Fibroblast of the conjunctiva (primary cell): ENCODE measurements at regions not wholly inside any gene's neighbourhood (a gene's known extent, or its start where the extent isn't known, plus 50 kb on each side); places are given as distances from the start of the nearest gene placed in this dataset.
"Not testable (repeated sequence)": the region's sequence is repeated elsewhere in the genome, so short reads cannot be mapped to it uniquely, and the experiment has no call there.

Source experiments
- DNase-seq: peaks from one replicate; pipeline ENCODE4 v3.0.0-alpha.2; 2010; ENCODE audit warnings: low read depth

- DNase-seq: no peak
These were observed 284.5 kb downstream of the HTR1B start for GRCh38 chr6:77178821-77179220.

GRCh38 chr6:77177470-77177869, 285.8 kb downstream of the HTR1B start:
- DNase-seq: no peak

DNA sequence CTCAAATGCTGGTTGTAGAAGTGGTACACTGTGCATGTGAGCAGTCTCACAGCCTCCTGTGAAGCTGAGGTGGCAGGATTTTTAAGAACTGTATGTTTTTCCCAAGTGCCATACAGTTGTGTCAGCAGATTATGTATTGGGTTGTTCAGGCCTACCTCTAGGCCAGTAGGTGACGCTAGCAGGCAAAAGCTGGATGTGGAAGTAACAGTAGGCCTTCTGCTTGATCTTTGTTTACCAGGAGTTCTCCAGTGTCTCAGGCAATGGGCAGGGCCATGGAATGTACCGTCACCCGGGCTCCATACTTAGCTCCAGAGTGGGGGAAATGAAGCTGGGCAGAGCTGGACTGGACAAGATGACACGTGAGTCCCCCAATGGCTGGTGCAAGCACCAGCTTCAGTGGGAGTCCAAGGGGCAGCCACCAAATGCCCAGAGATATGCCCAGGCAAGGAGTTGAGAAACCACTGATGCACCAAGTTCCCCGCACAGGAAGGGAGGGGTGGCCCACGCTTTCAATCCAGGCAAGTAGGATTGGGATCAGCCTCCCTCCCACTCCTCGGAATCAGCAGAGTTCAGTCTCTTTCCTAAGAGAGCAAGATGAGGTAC, 289.7 kb downstream of the HTR1B start:
- DNase-seq: no peak

DNA sequence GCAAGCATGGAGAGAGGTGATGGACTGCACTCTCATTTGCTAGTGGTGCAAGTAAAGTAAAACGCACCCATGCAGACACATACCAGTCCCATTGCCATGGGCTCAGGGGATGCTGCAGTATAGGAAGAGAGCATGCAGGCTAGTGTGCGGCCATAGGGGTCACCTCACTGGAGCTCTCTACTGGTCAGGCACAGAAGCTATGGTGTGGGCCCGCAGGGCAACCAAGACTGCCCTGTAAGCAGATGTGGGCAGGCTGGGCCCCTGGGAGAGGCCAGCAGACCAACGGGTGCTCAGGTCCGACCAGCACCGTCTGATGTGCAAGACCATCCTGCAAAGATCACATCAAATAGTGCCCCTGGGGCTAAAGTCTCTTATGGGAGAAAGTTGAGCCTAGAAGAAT, 290.7 kb downstream of the HTR1B start:
- no peak for DNase-seq

DNA sequence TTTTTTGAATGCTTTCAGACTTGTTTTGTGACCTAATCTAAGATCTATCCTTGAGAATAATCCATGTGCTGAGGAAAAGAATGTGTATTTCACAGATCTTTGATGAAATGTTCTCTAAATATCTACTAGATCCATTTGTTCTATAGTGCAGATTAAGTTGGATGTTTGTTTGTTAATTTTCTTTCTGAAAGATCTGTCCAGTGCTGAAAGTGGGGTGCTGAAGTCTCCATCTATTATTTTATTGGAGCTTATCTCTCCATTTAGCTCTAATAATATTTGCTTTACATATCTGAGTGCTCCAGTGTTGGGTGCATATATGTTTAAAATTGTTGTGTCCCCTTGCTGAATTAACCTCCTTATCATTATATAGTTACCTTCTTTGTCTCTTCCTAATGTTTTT, 303.6 kb downstream of the HTR1B start:
- no peak for DNase-seq

- no peak for DNase-seq
These were observed 312.1 kb downstream of the HTR1B start for GRCh38 chr6:77151241-77151640.

DNA sequence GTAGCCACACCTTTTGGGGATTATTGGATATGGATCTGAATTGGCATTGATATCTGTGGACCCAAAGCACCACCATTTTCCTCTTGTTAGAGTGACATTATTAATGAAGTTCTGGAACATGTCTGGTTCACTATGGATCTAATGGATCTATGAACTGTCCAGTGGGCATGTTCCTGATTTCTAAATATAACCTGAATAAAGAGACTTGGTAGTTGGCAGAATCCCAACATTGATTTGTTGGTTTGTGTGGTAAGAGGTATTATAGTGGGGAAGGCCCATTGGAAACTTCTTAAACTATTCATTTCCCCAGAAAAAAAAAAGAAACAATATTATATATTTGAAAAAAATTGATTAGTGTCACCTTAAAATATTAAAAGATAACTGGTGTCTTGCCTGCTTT, 312.6 kb downstream of the HTR1B start:
- no peak for DNase-seq

DNA sequence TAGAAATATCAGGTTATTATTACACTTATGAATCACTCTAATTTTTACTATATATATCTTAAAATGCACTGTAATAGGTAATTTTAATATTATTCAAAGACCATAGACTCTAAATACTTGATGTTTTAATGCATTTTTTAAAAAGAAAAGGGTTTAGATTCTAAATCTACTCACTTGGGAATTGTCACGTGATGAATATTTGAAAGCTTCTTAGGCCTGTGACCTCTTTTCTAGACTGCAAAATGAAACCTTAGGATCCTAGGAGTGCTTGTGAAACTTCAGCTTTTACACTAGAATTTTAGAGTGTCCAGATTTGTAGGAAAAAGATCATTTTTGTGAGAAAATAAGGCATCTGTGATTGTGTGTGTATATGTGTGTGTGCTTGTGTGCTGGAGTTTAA, 318.0 kb downstream of the HTR1B start:
- no peak for DNase-seq

- DNase-seq: no peak
These were observed 319.4 kb downstream of the HTR1B start for GRCh38 chr6:77143659-77144447.

DNA sequence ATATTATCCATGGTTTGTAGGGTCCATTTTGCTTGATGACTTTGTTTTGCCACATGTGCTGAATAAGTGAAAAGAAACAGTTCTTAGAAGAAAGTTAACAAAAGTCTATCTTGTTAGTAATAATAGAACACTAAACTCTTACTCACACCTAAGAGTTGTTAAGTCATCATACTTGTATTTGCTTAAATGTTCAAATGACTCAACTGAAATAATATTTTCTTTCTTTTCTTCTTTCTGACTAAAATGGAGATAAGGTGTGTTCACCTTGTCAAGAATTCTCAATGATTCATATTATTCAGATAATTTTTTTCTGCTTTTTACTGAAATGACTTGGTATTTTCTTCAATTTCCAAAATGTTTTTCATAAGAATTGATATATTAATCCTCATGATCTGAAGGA, 327.2 kb downstream of the HTR1B start:
- DNase-seq: no peak

DNA sequence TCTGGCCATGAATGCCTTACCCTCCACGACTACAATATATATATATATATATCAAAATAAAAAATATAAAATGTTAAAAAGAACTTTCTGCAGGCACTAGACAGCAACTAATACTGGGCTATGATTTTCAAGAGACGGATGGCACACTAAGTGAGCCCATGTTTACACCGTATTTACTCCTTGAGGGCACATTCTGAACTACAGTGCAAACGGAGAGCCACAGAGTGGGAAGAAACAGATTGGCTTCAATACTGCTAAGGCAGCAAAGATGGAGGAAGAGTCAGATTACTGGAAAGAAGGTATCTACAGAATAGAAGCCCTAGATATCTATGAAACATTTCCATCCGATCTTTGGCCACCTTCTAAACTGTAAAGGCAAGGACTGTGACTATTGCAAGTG, 330.3 kb downstream of the HTR1B start:
- no peak for DNase-seq

GRCh38 chr6:77131426-77131825, 331.9 kb downstream of the HTR1B start:
- DNase-seq: no peak

- no peak for DNase-seq
These were observed 338.7 kb downstream of the HTR1B start for GRCh38 chr6:77124604-77125003.

- no peak for DNase-seq
These were observed 339.8 kb downstream of the HTR1B start for GRCh38 chr6:77123527-77123926.

DNA sequence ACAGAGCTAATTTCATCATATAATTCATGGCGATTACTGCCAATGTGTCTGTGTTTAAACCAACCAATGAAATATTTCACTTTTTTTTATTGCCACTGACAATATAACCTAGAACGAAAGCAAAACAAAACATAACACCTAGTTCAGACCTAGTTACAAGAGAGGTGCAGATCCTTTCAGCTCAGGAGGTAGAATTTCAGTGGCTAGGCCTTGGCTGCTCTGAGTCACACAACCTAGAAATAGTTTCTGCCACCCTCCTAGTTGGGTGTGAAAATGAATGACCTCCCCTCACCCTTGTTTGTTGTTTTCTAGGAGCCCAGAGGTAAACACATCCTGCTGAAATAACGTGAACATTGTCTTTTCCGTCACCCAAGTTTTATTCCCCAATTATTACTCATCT, 356.3 kb downstream of the HTR1B start:
- DNase-seq: no peak

GRCh38 chr6:77105091-77105490, 358.2 kb downstream of the HTR1B start:
- no peak for DNase-seq

- DNase-seq: no peak
These were observed 365.4 kb downstream of the HTR1B start for GRCh38 chr6:77097940-77098339.

DNA sequence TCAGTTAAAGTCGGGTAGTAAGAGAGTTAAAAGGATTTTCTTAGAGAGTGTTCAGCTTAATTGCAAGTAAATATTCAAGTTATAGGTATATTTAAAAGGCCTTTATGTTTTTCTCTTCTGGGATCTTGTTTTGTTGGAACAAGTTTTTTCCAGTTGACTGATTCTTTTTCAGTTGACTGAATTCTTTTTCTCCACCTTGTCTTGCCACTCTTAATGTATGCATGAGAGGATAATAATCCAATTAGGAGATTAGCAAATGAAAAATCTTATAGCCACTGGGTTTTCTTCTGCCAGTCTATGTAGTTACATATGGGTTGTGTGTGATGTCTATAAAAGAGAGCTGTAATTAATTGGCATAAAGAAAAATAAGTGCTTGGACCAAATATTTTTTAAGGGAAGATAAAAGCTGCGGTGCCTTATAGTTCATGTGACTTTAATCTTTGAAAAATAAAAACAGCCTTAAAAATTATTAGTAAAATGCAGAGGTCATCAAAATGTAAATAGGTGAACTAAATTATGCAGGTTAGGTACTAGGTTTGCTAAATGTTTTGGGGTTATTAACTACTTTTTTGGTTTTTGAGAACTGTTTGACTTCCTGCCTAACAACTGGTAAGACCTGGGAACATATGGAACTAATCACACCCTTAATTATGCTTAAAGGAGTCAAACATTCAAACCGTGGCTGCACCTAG, 367.2 kb downstream of the HTR1B start:
- DNase-seq: no peak

DNA sequence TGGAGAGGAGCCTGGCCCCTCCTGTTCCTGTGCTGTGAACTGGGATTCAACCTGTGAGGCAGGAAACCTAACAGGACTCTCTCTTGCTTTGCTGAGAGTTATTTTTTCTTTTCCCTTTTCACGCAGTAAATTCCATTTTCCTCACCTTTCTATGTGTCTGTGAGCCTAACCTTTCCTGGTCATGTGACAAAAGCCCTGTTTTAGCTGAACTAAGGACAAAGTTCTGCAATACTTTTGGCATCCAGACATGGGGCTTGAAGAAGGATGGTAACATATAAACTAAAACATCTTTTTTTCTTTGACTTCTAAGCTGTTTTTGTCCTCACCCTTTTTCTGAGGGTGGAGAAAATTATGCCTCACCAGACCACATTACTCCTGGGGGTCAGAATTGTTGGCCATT, 368.5 kb downstream of the HTR1B start:
- DNase-seq: no peak

- DNase-seq: no peak
These were observed 370.3 kb downstream of the HTR1B start for GRCh38 chr6:77092971-77093370.

GRCh38 chr6:77089776-77090175, 373.5 kb downstream of the HTR1B start:
- no peak for DNase-seq

DNA sequence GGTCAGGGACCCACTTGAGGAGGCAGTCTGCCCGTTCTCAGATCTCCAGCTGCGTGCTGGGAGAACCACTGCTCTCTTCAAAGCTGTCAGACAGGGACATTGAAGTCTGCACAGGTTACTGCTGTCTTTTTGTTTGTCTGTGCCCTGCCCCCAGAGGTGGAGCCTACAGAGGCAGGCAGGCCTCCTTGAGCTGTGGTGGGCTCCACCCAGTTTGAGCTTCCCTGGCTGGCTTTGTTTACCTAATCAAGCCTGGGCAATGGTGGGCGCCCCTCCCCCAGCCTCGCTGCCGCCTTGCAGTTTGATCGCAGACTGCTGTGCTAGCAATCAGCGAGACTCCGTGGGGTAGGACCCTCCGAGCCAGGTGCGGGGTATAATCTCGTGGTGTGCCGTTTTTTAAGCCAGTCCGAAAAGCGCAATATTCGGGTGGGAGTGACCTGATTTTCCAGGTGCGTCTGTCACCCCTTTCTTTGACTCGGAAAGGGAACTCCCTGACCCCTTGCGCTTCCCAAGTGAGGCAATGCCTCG, 375.4 kb downstream of the HTR1B start:
- DNase-seq: not testable (repeated sequence)

DNA sequence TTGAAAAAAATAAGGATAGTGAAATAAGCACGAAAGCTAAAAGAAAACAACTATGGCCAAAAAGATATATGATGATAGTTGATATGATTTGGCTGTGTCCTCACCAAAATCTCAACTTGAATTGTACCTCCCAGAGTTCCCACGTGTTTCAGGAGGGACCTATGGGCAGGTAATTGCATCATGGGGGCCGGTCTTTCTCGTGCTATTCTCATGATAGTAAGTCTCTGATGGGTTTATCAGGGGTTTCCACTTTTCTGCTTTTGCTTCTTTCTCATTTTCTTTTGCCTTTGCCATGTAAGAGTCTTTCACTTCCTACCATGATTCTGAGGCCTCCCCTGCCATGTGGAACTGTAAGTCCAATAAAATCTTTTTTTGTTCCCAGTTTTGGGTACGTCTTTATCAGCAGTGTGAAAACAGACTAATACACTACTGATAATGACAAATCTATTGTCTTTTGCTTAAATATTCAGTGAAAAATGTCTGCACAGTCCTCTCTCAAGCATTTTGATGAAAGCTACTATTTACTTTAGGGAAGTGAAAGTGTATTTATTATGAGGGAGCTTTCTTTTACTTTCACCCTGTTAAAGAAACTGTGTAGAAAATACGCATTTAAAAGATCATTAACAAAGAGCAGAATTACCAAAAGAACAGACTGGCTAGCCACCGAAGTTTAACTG, 389.1 kb downstream of the HTR1B start:
- no peak for DNase-seq
